Mesenchymal stem cell (in vitro differentiated cells and primary cell): ENCODE measurements at regions not wholly inside any gene's neighbourhood (a gene's known extent, or its start where the extent isn't known, plus 50 kb on each side); places are given as distances from the start of the nearest gene placed in this dataset.

Experiments
- DNase-seq: peaks from one replicate; pipeline ENCODE4 v3.0.0-alpha.2; 2013
- H2AFZ ChIP-seq: one replicate; pipeline ENCODE4 v1.6.1; 2013; ENCODE audit warnings: low read depth, mild to moderate bottlenecking, control low read depth, inconsistent platforms, low read length, moderate library complexity
- H2AK5ac ChIP-seq: 2 replicates; pipeline ENCODE4 v1.6.1; 2013; ENCODE audit warnings: low read length, moderate library complexity, mild to moderate bottlenecking, inconsistent platforms; ENCODE audit not compliant: severe bottlenecking
- H2BK120ac ChIP-seq: one replicate; pipeline ENCODE4 v1.6.1; 2013; ENCODE audit warnings: low read depth, mild to moderate bottlenecking, inconsistent platforms, low read length, moderate library complexity
- H2BK12ac ChIP-seq, 2 experiments: one replicate each; pipeline ENCODE4 v1.6.1; 2013; ENCODE audit warnings: inconsistent platforms in 2 of 2, low read length in 2 of 2, mild to moderate bottlenecking in 2 of 2, moderate library complexity in 2 of 2, control low read depth in 1 of 2
- H2BK15ac ChIP-seq: one replicate; pipeline ENCODE4 v1.6.1; 2013; ENCODE audit warnings: mild to moderate bottlenecking, low read depth, inconsistent platforms; ENCODE audit not compliant: poor library complexity, severe bottlenecking
- H2BK5ac ChIP-seq: 2 replicates; pipeline ENCODE4 v1.6.1; 2013; ENCODE audit warnings: low read depth, mild to moderate bottlenecking, low read length, control low read depth, inconsistent platforms; ENCODE audit not compliant: poor library complexity, severe bottlenecking
- H3K14ac ChIP-seq, 2 experiments: one replicate each; pipeline ENCODE4 v1.6.1; 2013; ENCODE audit warnings: inconsistent platforms in 2 of 2, low read length in 2 of 2, control low read depth in 1 of 2, mild to moderate bottlenecking in 1 of 2, moderate library complexity in 1 of 2
- H3K18ac ChIP-seq, 2 experiments: one replicate each; pipeline ENCODE4 v1.6.1; 2013; ENCODE audit warnings: inconsistent platforms in 2 of 2, low read length in 2 of 2, control low read depth in 1 of 2, low read depth in 1 of 2, mild to moderate bottlenecking in 1 of 2
- H3K23ac ChIP-seq, 2 experiments: one replicate each; pipeline ENCODE4 v1.6.1; 2013; ENCODE audit warnings: inconsistent platforms in 2 of 2, low read length in 2 of 2, mild to moderate bottlenecking in 2 of 2, moderate library complexity in 2 of 2, control low read depth in 1 of 2
- H3K27ac ChIP-seq: 2 replicates; pipeline ENCODE4 v1.5.1; 2013; ENCODE audit warnings: mild to moderate bottlenecking, moderate library complexity, low read length, control low read depth, inconsistent platforms; ENCODE audit not compliant: poor library complexity, severe bottlenecking
- H3K27me3 ChIP-seq, 2 experiments: 2 replicates each; pipeline versions ENCODE4 v1.6.1 to v1.7.0; 2013; ENCODE audit warnings: low read length in 2 of 2, mild to moderate bottlenecking in 2 of 2, moderate library complexity in 2 of 2, control low read depth in 1 of 2, inconsistent platforms in 1 of 2; ENCODE audit not compliant: control insufficient read depth in 1 of 2, insufficient read depth in 1 of 2
- H3K36me3 ChIP-seq, 2 experiments: 2 replicates each; pipeline versions ENCODE4 v1.6.1 to v1.7.0; 2013; ENCODE audit warnings: low read length in 2 of 2, control low read depth in 1 of 2, inconsistent platforms in 1 of 2, low read depth in 1 of 2, mild to moderate bottlenecking in 1 of 2; ENCODE audit not compliant: insufficient read depth in 2 of 2, control insufficient read depth in 1 of 2
- H3K4ac ChIP-seq, 2 experiments: one replicate each; pipeline ENCODE4 v1.6.1; 2013; ENCODE audit warnings: inconsistent platforms in 2 of 2, low read length in 2 of 2, mild to moderate bottlenecking in 2 of 2, moderate library complexity in 2 of 2, control low read depth in 1 of 2, low read depth in 1 of 2
- H3K4me1 ChIP-seq: 2 replicates; pipeline ENCODE4 v1.6.1; 2013; ENCODE audit warnings: low read depth, low read length, control low read depth; ENCODE audit not compliant: control insufficient read depth, insufficient read depth
- H3K4me2 ChIP-seq: 2 replicates; pipeline ENCODE4 v1.6.1; 2013; ENCODE audit warnings: low read length, mild to moderate bottlenecking, inconsistent platforms; ENCODE audit not compliant: poor library complexity, severe bottlenecking
- H3K4me3 ChIP-seq, 2 experiments: 2 replicates each; pipeline versions ENCODE4 v1.5.1 to v1.7.0; 2013; ENCODE audit warnings: low read length in 2 of 2, mild to moderate bottlenecking in 2 of 2, control low read depth in 1 of 2, low read depth in 1 of 2; ENCODE audit not compliant: insufficient read depth in 1 of 2
- H3K79me1 ChIP-seq: replicated peaks from 2 replicates; pipeline ENCODE4 v1.6.1; 2013; ENCODE audit warnings: mild to moderate bottlenecking, control low read depth, low read length, inconsistent platforms; ENCODE audit not compliant: poor library complexity, severe bottlenecking
- H3K9ac ChIP-seq: 2 replicates; pipeline ENCODE4 v1.7.0; 2013; ENCODE audit warnings: mild to moderate bottlenecking, low read length, moderate library complexity
- H3K9me3 ChIP-seq: 2 replicates; pipeline ENCODE4 v1.7.0; 2013; ENCODE audit warnings: mild to moderate bottlenecking, low read length; ENCODE audit not compliant: control insufficient read depth
- H4K8ac ChIP-seq: one replicate; pipeline ENCODE4 v1.6.1; 2013; ENCODE audit warnings: inconsistent platforms, mild to moderate bottlenecking, low read length, moderate library complexity
- H4K91ac ChIP-seq: one replicate; pipeline ENCODE4 v1.6.1; 2013; ENCODE audit warnings: mild to moderate bottlenecking, low read length, inconsistent platforms
- WGBS: methylation state at CpG from one replicate; pipeline ENCODE4 v1.1.7; 2013; ENCODE audit warnings: mixed read lengths; 5-methylcytosine and 5-hydroxymethylcytosine counted together

- H3K14ac ChIP-seq, result no peak overlapping the region
- no peak overlapping the region for H2BK120ac ChIP-seq
- H2BK12ac ChIP-seq, result no peak overlapping the region
- H3K23ac ChIP-seq, result no peak overlapping the region
- no peak overlapping the region for H3K4ac ChIP-seq
- no peak overlapping the region for H2AK5ac ChIP-seq
- no peaks in the 10 kb centered on the region for H3K36me3 ChIP-seq
- H3K4me2 ChIP-seq, result no peak overlapping the region
- no peak overlapping the region for H2BK5ac ChIP-seq
- H3K9me3 ChIP-seq, result peaks cover 7% of the 10 kb centered on the region
- H4K8ac ChIP-seq, result no peak overlapping the region
- no peak overlapping the region for H3K4me3 ChIP-seq
- no peak overlapping the region for H3K18ac ChIP-seq
- 79% methylated on average over 3 of the region's 5 CpGs for WGBS
- H2BK15ac ChIP-seq, result no peak overlapping the region
- H3K79me1 ChIP-seq, result no peaks in the 10 kb centered on the region
- DNase-seq, result no peak
- H4K91ac ChIP-seq, result no peak overlapping the region
- no peak overlapping the region for H3K9ac ChIP-seq
- no peak overlapping the region for H2AFZ ChIP-seq
- H3K27me3 ChIP-seq, result peaks cover 20 to 40% of the 10 kb centered on the region in 2 experiments
- H3K27ac ChIP-seq, result no peak overlapping the region
- H3K4me1 ChIP-seq, result no peaks in the 10 kb centered on the region
Observed at GRCh38 chr18:35888329-35888728, 84.2 kb upstream of the RMP24 start.

- Histone ChIP-seq H3K9ac (no peak overlapping the region), H3K4me1 (no peaks in the 10 kb centered on the region), H3K79me1 (no peaks in the 10 kb centered on the region), H3K4me2 (no peak overlapping the region), H2BK15ac (no peak overlapping the region), H3K14ac (no peak overlapping the region), H3K27ac (no peak overlapping the region), H3K18ac (no peak overlapping the region), H2BK12ac (no peak overlapping the region), H2AK5ac (no peak overlapping the region), H3K4ac (no peak overlapping the region), H3K27me3 (peaks cover 20 to 30% of the 10 kb centered on the region in 2 experiments), H3K23ac (no peak overlapping the region), H2AFZ (no peak overlapping the region), H2BK120ac (no peak overlapping the region), H3K36me3 (no peaks in the 10 kb centered on the region), H4K8ac (no peak overlapping the region), H3K4me3 (no peak overlapping the region), H4K91ac (no peak overlapping the region), H3K9me3 (peaks cover 9% of the 10 kb centered on the region), H2BK5ac (no peak overlapping the region)
- DNase-seq, result no peak
- 56% methylated on average over 1 of the region's 1 CpG for WGBS
Observed at GRCh38 chr18:35889677-35890076, 82.8 kb upstream of the RMP24 start.

GRCh38 chr18:35890323-35890722 lies 82.2 kb upstream of the RMP24 start:
- no peak overlapping the region for H3K18ac ChIP-seq
- H3K14ac ChIP-seq, result no peak overlapping the region
- no peak overlapping the region for H2BK15ac ChIP-seq
- no peak overlapping the region for H4K91ac ChIP-seq
- no peak overlapping the region for H2AFZ ChIP-seq
- H3K27ac ChIP-seq, result no peak overlapping the region
- H3K9ac ChIP-seq, result no peak overlapping the region
- H2AK5ac ChIP-seq, result no peak overlapping the region
- H3K4me2 ChIP-seq, result no peak overlapping the region
- H3K23ac ChIP-seq, result no peak overlapping the region
- no peak overlapping the region for H2BK120ac ChIP-seq
- H2BK5ac ChIP-seq, result no peak overlapping the region
- DNase-seq, result no peak
- 36% methylated on average over 3 of the region's 3 CpGs for WGBS
- no peaks in the 10 kb centered on the region for H3K4me1 ChIP-seq
- no peak overlapping the region for H2BK12ac ChIP-seq
- H3K79me1 ChIP-seq, result no peaks in the 10 kb centered on the region
- H4K8ac ChIP-seq, result no peak overlapping the region
- no peaks in the 10 kb centered on the region for H3K36me3 ChIP-seq
- no peak overlapping the region for H3K4me3 ChIP-seq
- H3K4ac ChIP-seq, result no peak overlapping the region
- H3K9me3 ChIP-seq, result peaks cover 9% of the 10 kb centered on the region
- peaks cover 23 to 30% of the 10 kb centered on the region in 2 experiments for H3K27me3 ChIP-seq

GRCh38 chr18:35892118-35892517 lies 80.4 kb upstream of the RMP24 start:
- H4K8ac ChIP-seq, result no peak overlapping the region
- H3K4ac ChIP-seq, result no peak overlapping the region
- H2AK5ac ChIP-seq, result no peak overlapping the region
- no peak overlapping the region for H3K23ac ChIP-seq
- H3K4me1 ChIP-seq, result no peaks in the 10 kb centered on the region
- H2BK15ac ChIP-seq, result no peak overlapping the region
- peaks cover 14 to 20% of the 10 kb centered on the region in 2 experiments for H3K27me3 ChIP-seq
- no peak for DNase-seq
- H3K9ac ChIP-seq, result no peak overlapping the region
- H3K79me1 ChIP-seq, result no peaks in the 10 kb centered on the region
- H2BK12ac ChIP-seq, result no peak overlapping the region
- no peak overlapping the region for H3K14ac ChIP-seq
- H2BK5ac ChIP-seq, result no peak overlapping the region
- no peak overlapping the region for H3K4me2 ChIP-seq
- no peaks in the 10 kb centered on the region for H3K36me3 ChIP-seq
- H3K27ac ChIP-seq, result no peak overlapping the region
- no peak overlapping the region for H3K18ac ChIP-seq
- H4K91ac ChIP-seq, result no peak overlapping the region
- no peak overlapping the region for H2AFZ ChIP-seq
- no peak overlapping the region for H2BK120ac ChIP-seq
- H3K9me3 ChIP-seq, result peaks cover 9% of the 10 kb centered on the region
- H3K4me3 ChIP-seq, result no peak overlapping the region
